ENCODE measurements at regions not wholly inside any gene's neighbourhood (a gene's known extent, or its start where the extent isn't known, plus 50 kb on each side); places are given as distances from the start of the nearest gene placed in this dataset.

DNA sequence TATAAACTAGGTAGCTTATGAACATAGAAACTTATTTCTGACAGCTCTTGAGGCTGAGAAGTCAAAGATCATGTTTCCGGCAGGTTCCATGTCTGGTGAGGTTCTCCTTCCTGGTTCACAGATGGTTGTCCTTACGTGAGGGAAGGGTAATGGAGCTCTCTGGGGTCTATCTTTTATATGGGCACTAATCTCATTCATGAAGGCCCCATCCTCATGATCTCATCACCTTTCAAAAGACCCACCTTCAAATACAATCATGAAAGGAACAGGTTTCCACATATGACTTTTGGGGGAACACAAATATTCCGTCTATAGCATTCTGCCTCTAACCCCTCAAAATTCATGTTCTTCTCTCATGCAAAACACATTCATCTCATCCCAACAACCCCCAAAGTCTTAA lies 264.7 kb downstream of the PTTG2 start:
- TF ChIP-seq POLR2AphosphoS5 (IDR thresholded peaks at IDR 0.05): no peak
- TF ChIP-seq, protein P1, sequence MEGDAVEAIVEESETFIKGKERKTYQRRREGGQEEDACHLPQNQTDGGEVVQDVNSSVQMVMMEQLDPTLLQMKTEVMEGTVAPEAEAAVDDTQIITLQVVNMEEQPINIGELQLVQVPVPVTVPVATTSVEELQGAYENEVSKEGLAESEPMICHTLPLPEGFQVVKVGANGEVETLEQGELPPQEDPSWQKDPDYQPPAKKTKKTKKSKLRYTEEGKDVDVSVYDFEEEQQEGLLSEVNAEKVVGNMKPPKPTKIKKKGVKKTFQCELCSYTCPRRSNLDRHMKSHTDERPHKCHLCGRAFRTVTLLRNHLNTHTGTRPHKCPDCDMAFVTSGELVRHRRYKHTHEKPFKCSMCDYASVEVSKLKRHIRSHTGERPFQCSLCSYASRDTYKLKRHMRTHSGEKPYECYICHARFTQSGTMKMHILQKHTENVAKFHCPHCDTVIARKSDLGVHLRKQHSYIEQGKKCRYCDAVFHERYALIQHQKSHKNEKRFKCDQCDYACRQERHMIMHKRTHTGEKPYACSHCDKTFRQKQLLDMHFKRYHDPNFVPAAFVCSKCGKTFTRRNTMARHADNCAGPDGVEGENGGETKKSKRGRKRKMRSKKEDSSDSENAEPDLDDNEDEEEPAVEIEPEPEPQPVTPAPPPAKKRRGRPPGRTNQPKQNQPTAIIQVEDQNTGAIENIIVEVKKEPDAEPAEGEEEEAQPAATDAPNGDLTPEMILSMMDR (IDR thresholded peaks at IDR 0.05): no peak

All from gastroesophageal sphincter (tissue), 3 donors.